Endodermal cell (in vitro differentiated cells): ENCODE measurements at regions not wholly inside any gene's neighbourhood (a gene's known extent, or its start where the extent isn't known, plus 50 kb on each side); places are given as distances from the start of the nearest gene placed in this dataset.
"Not testable (repeated sequence)": the region's sequence is repeated elsewhere in the genome, so short reads cannot be mapped to it uniquely, and the experiment has no call there.

Source experiments
- DNase-seq: peaks from one replicate; pipeline ENCODE4 v3.0.0-alpha.2; 2017
- H3K27ac ChIP-seq: 2 replicates; pipeline ENCODE4 v1.5.1; 2013; ENCODE audit warnings: mild to moderate bottlenecking, low read depth, low read length, moderate library complexity
- H3K27me3 ChIP-seq: 2 replicates; pipeline ENCODE4 v1.6.1; 2013; ENCODE audit warnings: mild to moderate bottlenecking, low read length, moderate library complexity; ENCODE audit not compliant: insufficient read depth, control insufficient read depth, poor library complexity, severe bottlenecking
- H3K36me3 ChIP-seq: 2 replicates; pipeline ENCODE4 v1.7.0; 2013; ENCODE audit warnings: mild to moderate bottlenecking, low read length, moderate library complexity; ENCODE audit not compliant: control insufficient read depth, insufficient read depth
- H3K4me1 ChIP-seq: one replicate; pipeline ENCODE4 v1.7.0; 2013; ENCODE audit warnings: low read length; ENCODE audit not compliant: control insufficient read depth, insufficient read depth
- H3K4me3 ChIP-seq: 2 replicates; pipeline ENCODE4 v1.5.1; 2013; ENCODE audit warnings: mild to moderate bottlenecking, low read length, moderate library complexity
- H3K9ac ChIP-seq: 2 replicates; pipeline ENCODE4 v1.6.1; 2013; ENCODE audit warnings: mild to moderate bottlenecking, low read length, moderate library complexity; ENCODE audit not compliant: poor library complexity, severe bottlenecking; ENCODE audit errors: extremely low read depth
- H3K9me3 ChIP-seq: 2 replicates; pipeline ENCODE4 v1.6.1; 2013; ENCODE audit warnings: mild to moderate bottlenecking, low read length, moderate library complexity; ENCODE audit not compliant: control insufficient read depth
- H3K27ac Mint-ChIP-seq: 2 replicates; pipeline ENCODE4 v1.8.0; 2020; ENCODE audit warnings: mixed read lengths
- H3K27me3 Mint-ChIP-seq: 2 replicates; pipeline ENCODE4 v1.8.0; 2021; ENCODE audit warnings: mild to moderate bottlenecking, mixed read lengths; ENCODE audit not compliant: insufficient read depth
- H3K36me3 Mint-ChIP-seq: 2 replicates; pipeline ENCODE4 v1.8.0; 2020; ENCODE audit warnings: low read depth, mixed read lengths
- H3K4me1 Mint-ChIP-seq: 2 replicates; pipeline ENCODE4 v1.8.0; 2020; ENCODE audit warnings: mixed read lengths
- H3K4me3 Mint-ChIP-seq: 2 replicates; pipeline ENCODE4 v1.8.0; 2020; ENCODE audit warnings: mild to moderate bottlenecking, moderate library complexity, mixed read lengths
- H3K9me3 Mint-ChIP-seq: 2 replicates; pipeline ENCODE4 v1.8.0; 2020; ENCODE audit warnings: mild to moderate bottlenecking, mixed read lengths
- WGBS, 2 experiments: methylation state at CpG; one replicate each; pipeline versions ENCODE4 v1.1.5 to v1.1.7; 2013; ENCODE audit warnings: missing lambda C conversion rate in 2 of 2, mixed read lengths in 1 of 2; ENCODE audit not compliant: insufficient coverage in 1 of 2, insufficient read length in 1 of 2; 5-methylcytosine and 5-hydroxymethylcytosine counted together

DNA sequence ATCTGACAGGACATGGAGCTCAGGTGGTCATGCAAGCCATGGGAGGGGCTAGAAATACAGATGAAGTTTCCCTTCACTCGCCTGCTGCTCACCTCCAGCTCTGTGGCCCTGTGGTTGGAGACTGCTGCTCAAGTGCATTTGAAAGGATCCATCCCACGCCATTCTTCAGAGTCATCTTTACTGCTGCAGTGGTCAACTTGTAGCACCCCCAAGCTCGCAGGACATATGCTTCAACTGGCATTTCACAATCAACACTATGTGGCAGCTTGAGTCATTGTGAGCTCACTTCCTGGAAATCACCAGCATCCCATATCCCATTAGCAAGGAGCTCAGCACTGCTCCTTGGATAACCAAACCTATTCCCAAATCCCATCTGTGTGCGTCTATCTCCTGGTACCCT, 116.2 kb upstream of the TP53BP2 start:
- H3K4me3 Mint-ChIP-seq, H3K9me3 ChIP-seq, H3K36me3 ChIP-seq, H3K27ac ChIP-seq, H3K9me3 Mint-ChIP-seq, H3K27me3 ChIP-seq, H3K4me1 ChIP-seq, H3K27me3 Mint-ChIP-seq, H3K9ac ChIP-seq, H3K36me3 Mint-ChIP-seq, H3K4me1 Mint-ChIP-seq, H3K27ac Mint-ChIP-seq, DNase-seq, H3K4me3 ChIP-seq: not testable (repeated sequence)
- WGBS, 2 experiments = 96% methylated on average over 3 of the region's 4 CpGs; no CpG with 5 or more reads in 1 of the 2 experiments

DNA sequence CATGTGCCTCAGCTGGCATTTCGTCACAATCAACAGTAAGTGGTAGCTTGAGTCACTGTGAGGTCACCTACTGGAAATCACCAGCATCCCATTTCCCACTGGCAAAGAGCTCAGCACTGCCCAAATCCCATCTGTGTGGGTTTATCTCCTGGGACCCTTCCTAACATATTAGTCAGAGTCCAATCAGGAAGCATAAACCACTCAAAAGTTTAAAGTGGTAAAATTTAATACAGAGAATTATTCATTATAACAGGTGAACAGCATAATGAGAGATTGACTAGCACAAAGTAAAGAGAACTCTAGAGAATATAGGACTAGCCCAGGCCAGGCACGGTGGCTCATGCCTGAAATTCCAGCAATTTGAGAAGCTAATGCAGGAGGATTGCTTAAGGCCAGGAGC, 107.1 kb upstream of the TP53BP2 start:
- not testable (repeated sequence) for H3K9ac ChIP-seq, H3K9me3 ChIP-seq, H3K4me3 Mint-ChIP-seq, H3K27ac ChIP-seq, H3K36me3 ChIP-seq, H3K27me3 Mint-ChIP-seq, DNase-seq, H3K4me1 ChIP-seq, H3K36me3 Mint-ChIP-seq, H3K4me3 ChIP-seq, H3K9me3 Mint-ChIP-seq, H3K4me1 Mint-ChIP-seq, H3K27me3 ChIP-seq, H3K27ac Mint-ChIP-seq
- no CpG with 5 or more reads among the region's 2 CpGs for WGBS, 2 experiments

DNA sequence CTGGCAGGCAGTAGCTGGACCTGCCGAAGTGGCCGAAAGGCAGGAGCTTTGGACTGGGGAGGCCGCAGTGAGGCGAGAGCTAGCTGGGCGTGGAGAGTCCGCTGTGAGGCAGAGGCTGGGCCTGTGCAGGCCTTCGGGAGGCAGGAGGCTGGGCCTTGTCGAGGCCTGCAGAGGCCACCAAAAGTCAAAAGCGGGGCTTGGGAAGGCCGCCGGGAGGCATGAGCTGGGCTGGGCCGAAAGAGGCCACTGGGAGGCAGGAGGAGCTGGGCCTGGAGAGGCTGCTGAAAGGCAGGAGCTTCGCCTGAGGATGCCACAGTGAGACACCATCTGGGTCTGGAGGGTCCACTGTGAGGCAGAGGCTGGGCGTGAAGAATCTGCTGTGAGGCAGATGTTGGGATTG, 105.8 kb upstream of the TP53BP2 start:
- WGBS, 2 experiments = 88% methylated on average over 12 of the region's 14 CpGs; no CpG with 5 or more reads in 1 of the 2 experiments
- not testable (repeated sequence) for DNase-seq, H3K27me3 ChIP-seq, H3K4me3 Mint-ChIP-seq, H3K36me3 ChIP-seq, H3K9me3 ChIP-seq, H3K36me3 Mint-ChIP-seq, H3K4me1 ChIP-seq, H3K4me3 ChIP-seq, H3K9ac ChIP-seq, H3K27me3 Mint-ChIP-seq, H3K9me3 Mint-ChIP-seq, H3K27ac ChIP-seq, H3K4me1 Mint-ChIP-seq, H3K27ac Mint-ChIP-seq

DNA sequence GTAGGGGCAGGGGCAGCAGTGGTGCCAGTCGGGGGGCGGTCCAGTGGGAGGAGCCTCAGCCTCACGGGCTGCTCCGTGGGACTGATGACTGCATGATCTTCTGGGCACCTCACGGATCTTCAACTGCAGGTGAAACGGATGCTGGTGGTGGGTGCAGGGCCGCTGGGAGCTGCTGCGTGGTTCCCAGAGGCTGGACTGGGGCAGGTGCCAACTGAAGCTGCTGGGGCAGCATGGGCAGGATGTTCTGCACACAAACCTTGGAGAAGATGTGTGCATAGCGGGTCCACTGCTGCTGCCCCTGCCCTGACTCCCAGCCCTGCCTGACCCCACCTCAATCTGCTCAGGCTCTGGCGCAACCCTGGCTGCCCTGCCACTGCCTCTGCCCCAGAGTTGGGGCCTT, 104.2 kb upstream of the TP53BP2 start:
- not testable (repeated sequence) for H3K27me3 ChIP-seq, H3K9ac ChIP-seq, H3K4me3 ChIP-seq, H3K4me3 Mint-ChIP-seq, H3K27me3 Mint-ChIP-seq, H3K4me1 Mint-ChIP-seq, DNase-seq, H3K27ac ChIP-seq, H3K4me1 ChIP-seq, H3K36me3 ChIP-seq, H3K9me3 Mint-ChIP-seq, H3K36me3 Mint-ChIP-seq, H3K9me3 ChIP-seq, H3K27ac Mint-ChIP-seq
- 95 to 100% methylated on average over 1 to 6 of the region's 10 CpGs for WGBS, 2 experiments

DNA sequence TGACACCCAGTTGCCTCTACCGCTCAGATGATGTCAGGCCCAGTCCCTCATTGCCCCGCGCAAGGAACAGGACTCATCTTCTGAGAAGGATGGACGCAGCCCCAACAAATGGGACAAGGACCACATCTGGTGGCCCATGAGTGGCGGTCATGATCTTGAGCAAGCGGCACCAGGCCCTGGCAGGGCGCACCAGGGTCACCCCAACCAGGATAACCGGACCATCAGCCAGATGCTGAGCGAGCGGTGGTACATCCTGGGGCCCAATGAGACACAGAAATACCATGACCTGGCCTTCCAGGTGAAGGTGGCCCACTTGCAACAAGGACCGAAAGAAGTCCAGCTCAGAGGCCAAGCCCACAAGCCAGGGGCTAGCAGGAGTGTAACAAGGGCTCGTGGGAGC, 102.3 kb upstream of the TP53BP2 start:
- not testable (repeated sequence) for H3K9me3 Mint-ChIP-seq, H3K9ac ChIP-seq, H3K4me3 ChIP-seq, H3K36me3 Mint-ChIP-seq, H3K27me3 ChIP-seq, H3K9me3 ChIP-seq, H3K27me3 Mint-ChIP-seq, DNase-seq, H3K4me1 ChIP-seq, H3K4me1 Mint-ChIP-seq, H3K27ac ChIP-seq, H3K4me3 Mint-ChIP-seq, H3K27ac Mint-ChIP-seq, H3K36me3 ChIP-seq
- 75 to 89% methylated on average over 4 to 10 of the region's 12 CpGs for WGBS, 2 experiments

DNA sequence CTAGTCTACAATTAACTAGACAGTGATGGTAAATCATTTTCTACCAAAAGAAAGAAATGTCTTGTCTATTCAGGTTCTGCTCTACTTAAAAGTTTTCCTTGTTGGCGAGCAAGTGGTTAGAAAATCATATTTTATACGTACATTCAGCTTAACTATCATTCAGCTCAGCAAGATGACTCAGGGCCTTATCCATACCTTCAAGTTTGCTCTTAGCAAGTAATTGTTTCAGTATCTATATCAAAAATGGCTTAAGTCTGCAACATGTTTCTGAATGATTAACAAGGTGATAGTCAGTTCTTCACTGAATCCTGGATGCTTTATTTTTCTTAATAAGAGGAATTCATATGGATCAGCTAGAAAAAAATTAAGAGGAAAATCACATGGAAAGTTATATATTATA, 90.8 kb upstream of the TP53BP2 start:
- not testable (repeated sequence) for H3K36me3 ChIP-seq, H3K27me3 ChIP-seq, H3K4me3 ChIP-seq, H3K27ac Mint-ChIP-seq, DNase-seq, H3K4me1 ChIP-seq, H3K4me3 Mint-ChIP-seq, H3K9ac ChIP-seq, H3K9me3 ChIP-seq, H3K27me3 Mint-ChIP-seq, H3K27ac ChIP-seq, H3K4me1 Mint-ChIP-seq, H3K36me3 Mint-ChIP-seq, H3K9me3 Mint-ChIP-seq
- WGBS, 2 experiments = 100% methylated on average over 2 of the region's 2 CpGs; no CpG with 5 or more reads in 1 of the 2 experiments

DNA sequence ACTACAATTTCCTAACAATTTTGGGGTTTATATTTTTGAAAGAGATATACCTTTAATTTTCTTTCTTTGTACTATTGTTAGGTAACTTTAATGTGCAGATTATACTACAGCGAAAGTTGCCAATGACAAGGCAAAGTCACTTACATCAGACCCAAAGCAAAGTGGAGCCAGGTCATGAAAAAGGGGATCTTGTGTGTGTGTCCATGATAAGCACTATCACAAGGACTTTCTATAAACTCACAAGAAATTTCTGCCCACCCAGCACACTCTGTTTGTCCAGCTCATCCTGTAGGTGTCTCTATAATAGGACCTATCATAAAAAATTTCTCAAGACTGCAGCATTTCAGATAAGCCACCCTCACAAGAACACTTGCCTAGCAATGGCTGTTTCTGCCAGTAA, 85.7 kb upstream of the TP53BP2 start:
- H3K9ac ChIP-seq, H3K4me3 ChIP-seq, H3K4me3 Mint-ChIP-seq, H3K27me3 Mint-ChIP-seq, H3K36me3 Mint-ChIP-seq, DNase-seq, H3K4me1 ChIP-seq, H3K9me3 Mint-ChIP-seq, H3K4me1 Mint-ChIP-seq, H3K27ac ChIP-seq, H3K27me3 ChIP-seq, H3K27ac Mint-ChIP-seq, H3K36me3 ChIP-seq, H3K9me3 ChIP-seq: not testable (repeated sequence)
- WGBS, 2 experiments = 0% methylated on average over 1 of the region's 1 CpG; no CpG with 5 or more reads in 1 of the 2 experiments
